ENCODE measurements at regions not wholly inside any gene's neighbourhood (a gene's known extent, or its start where the extent isn't known, plus 50 kb on each side); places are given as distances from the start of the nearest gene placed in this dataset.

DNA sequence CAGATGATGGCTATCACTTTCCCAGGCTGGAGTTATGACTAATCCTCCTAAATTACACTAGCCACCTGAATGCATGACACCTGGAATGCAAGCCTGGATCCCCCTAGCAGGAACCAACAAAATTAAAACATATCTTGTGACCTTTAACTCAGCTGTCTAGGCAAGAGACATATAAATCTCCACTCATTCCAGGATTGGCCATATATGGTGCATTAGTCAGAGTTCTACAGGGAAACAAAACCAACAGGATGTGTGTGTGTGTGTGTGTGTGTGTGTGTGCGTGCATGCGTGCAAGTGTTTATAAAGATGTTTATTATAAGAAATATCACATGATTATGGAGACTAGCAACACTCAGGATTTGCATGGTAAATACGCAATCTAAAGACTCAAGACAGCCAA is 212.8 kb downstream of the KIF21A start:
- Histone ChIP-seq H3K27me3 (replicated peaks; ENCODE audit: insufficient read depth) (no peaks in the 10 kb centered on the region), H3K9me3 (no peaks in the 10 kb centered on the region), H3K36me3 (no peaks in the 10 kb centered on the region), H3K4me3 (no peak overlapping the region), H3K27ac (no peak overlapping the region), H3K4me1 (replicated peaks) (no peaks in the 10 kb centered on the region)
- no peak for DNase-seq (ENCODE audit: low spot score)
- 93% methylated on average over 3 of the region's 3 CpGs for WGBS
- no peak for TF ChIP-seq POLR2AphosphoS5 (IDR thresholded peaks at IDR 0.05)
- no peak for TF ChIP-seq POLR2A (IDR thresholded peaks at IDR 0.05)
- TF ChIP-seq, protein P1, sequence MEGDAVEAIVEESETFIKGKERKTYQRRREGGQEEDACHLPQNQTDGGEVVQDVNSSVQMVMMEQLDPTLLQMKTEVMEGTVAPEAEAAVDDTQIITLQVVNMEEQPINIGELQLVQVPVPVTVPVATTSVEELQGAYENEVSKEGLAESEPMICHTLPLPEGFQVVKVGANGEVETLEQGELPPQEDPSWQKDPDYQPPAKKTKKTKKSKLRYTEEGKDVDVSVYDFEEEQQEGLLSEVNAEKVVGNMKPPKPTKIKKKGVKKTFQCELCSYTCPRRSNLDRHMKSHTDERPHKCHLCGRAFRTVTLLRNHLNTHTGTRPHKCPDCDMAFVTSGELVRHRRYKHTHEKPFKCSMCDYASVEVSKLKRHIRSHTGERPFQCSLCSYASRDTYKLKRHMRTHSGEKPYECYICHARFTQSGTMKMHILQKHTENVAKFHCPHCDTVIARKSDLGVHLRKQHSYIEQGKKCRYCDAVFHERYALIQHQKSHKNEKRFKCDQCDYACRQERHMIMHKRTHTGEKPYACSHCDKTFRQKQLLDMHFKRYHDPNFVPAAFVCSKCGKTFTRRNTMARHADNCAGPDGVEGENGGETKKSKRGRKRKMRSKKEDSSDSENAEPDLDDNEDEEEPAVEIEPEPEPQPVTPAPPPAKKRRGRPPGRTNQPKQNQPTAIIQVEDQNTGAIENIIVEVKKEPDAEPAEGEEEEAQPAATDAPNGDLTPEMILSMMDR (IDR thresholded peaks at IDR 0.05): no peak
- intact Hi-C loops (cut with DNase I): no loop called here

DNA sequence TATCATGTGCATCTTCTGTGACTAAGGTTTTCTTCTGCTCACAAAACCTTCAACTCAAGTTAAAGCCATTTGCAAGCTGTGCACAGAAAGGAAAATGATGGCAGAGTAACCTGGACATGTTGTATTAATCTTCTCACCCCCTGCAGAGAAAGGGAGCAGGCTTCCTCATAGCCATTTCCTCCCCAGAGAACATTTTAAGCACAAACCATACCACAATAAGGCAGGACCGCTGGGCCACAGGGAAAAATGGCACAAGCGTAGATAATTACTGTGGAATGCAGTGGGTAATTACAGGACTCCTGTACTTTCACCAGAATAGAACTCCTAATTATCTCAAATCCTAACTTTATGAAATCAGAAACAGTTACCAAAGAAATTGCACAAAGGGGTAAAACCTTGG is 215.7 kb downstream of the KIF21A start:
- H3K4me3 ChIP-seq: no peak overlapping the region
- H3K9me3 ChIP-seq: no peaks in the 10 kb centered on the region
- H3K27ac ChIP-seq: no peak overlapping the region
- no peak for TF ChIP-seq POLR2AphosphoS5 (IDR thresholded peaks at IDR 0.05)
- TF ChIP-seq, protein P1 (IDR thresholded peaks at IDR 0.05): no peak
- TF ChIP-seq POLR2A (IDR thresholded peaks at IDR 0.05): no peak
- intact Hi-C loops (cut with DNase I): no loop called here
- DNase-seq (ENCODE audit: low spot score): no peak
- H3K27me3 ChIP-seq (replicated peaks; ENCODE audit: insufficient read depth): no peaks in the 10 kb centered on the region
- 72% methylated on average over 2 of the region's 2 CpGs for WGBS
- no peaks in the 10 kb centered on the region for H3K4me1 ChIP-seq (replicated peaks)
- no peaks in the 10 kb centered on the region for H3K36me3 ChIP-seq

DNA sequence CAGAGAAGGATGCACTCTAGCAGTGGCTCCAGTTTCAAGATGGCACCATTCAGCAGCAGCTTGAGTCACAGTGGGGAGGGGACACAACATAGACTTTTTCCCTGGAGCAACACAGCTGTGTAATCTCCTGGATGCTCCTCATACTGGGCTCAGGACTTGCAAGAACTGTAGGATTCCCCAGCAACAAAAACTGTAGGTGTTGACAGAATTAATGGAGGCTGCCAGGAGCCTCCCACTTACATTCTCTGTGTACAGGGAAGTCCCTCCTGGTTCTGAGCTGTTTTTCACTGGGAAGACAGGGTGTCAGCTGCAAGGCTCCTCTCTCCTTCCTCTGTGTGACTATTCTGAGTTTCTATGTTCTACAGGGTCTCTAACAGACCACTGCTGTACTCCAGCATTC is 217.9 kb downstream of the KIF21A start:
- Histone ChIP-seq H3K4me3 (no peak overlapping the region), H3K27ac (no peak overlapping the region), H3K36me3 (no peaks in the 10 kb centered on the region), H3K4me1 (replicated peaks) (no peaks in the 10 kb centered on the region), H3K9me3 (no peaks in the 10 kb centered on the region), H3K27me3 (replicated peaks; ENCODE audit: insufficient read depth) (no peaks in the 10 kb centered on the region)
- DNase-seq (ENCODE audit: low spot score): no peak
- TF ChIP-seq, protein P1 (IDR thresholded peaks at IDR 0.05): no peak
- TF ChIP-seq POLR2AphosphoS5 (IDR thresholded peaks at IDR 0.05): no peak
- no peak for TF ChIP-seq POLR2A (IDR thresholded peaks at IDR 0.05)
- intact Hi-C loops (cut with DNase I): no loop called here

GRCh38 chr12:39205969-39206368 is 237.0 kb downstream of the KIF21A start:
- Histone ChIP-seq H3K9me3 (no peaks in the 10 kb centered on the region), H3K36me3 (no peaks in the 10 kb centered on the region), H3K27ac (no peak overlapping the region), H3K4me1 (replicated peaks) (no peaks in the 10 kb centered on the region), H3K4me3 (no peak overlapping the region), H3K27me3 (replicated peaks; ENCODE audit: insufficient read depth) (no peaks in the 10 kb centered on the region)
- DNase-seq (ENCODE audit: low spot score): no peak
- WGBS: 63% methylated on average over 4 of the region's 4 CpGs
- TF ChIP-seq, protein P1 (IDR thresholded peaks at IDR 0.05): no peak
- TF ChIP-seq POLR2A (IDR thresholded peaks at IDR 0.05) (no peak), POLR2AphosphoS5 (IDR thresholded peaks at IDR 0.05) (no peak)
- intact Hi-C loops (cut with DNase I): no loop called here

DNA sequence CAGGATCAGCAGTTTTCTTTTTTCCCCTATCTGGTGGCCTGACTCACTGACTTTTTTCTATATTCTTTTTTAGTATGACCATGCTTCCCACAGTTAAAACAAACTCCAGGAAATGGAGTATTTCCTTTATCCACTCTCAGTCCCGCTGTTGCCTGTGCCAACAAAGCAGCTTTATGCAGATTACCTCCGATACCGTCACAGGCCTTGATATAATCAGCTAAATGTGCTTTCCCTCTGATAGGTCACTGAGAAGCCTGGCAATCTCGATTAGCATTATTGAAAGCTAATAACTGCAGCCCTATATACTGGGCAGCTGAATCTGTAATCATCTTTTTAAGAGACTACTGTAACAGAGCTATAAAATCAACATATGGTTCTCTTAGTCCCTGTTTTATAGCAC is 243.6 kb downstream of the KIF21A start:
- no peaks in the 10 kb centered on the region for H3K27me3 ChIP-seq (replicated peaks; ENCODE audit: insufficient read depth)
- no peaks in the 10 kb centered on the region for H3K36me3 ChIP-seq
- DNase-seq (ENCODE audit: low spot score): no peak
- TF ChIP-seq, protein P1 (IDR thresholded peaks at IDR 0.05): no peak
- TF ChIP-seq POLR2A (IDR thresholded peaks at IDR 0.05): no peak
- no peak for TF ChIP-seq POLR2AphosphoS5 (IDR thresholded peaks at IDR 0.05)
- 5% methylated on average over 4 of the region's 4 CpGs for WGBS
- H3K4me1 ChIP-seq (replicated peaks): no peaks in the 10 kb centered on the region
- intact Hi-C loops (cut with DNase I): no loop called here
- H3K4me3 ChIP-seq: no peak overlapping the region
- H3K27ac ChIP-seq: no peak overlapping the region
- no peaks in the 10 kb centered on the region for H3K9me3 ChIP-seq
